HG03378 (cell line): ENCODE measurements at regions not wholly inside any gene's neighbourhood (a gene's known extent, or its start where the extent isn't known, plus 50 kb on each side); places are given as distances from the start of the nearest gene placed in this dataset.
"Not testable (repeated sequence)": the region's sequence is repeated elsewhere in the genome, so short reads cannot be mapped to it uniquely, and the experiment has no call there.

ENCODE experiments used
- ATAC-seq: cut with Tn5 transposase; IDR thresholded peaks from one replicate; pipeline ENCODE4 v1.9.1; 2021; ENCODE audit warnings: mild to moderate bottlenecking, moderate library complexity; ENCODE audit not compliant: unreplicated experiment

DNA sequence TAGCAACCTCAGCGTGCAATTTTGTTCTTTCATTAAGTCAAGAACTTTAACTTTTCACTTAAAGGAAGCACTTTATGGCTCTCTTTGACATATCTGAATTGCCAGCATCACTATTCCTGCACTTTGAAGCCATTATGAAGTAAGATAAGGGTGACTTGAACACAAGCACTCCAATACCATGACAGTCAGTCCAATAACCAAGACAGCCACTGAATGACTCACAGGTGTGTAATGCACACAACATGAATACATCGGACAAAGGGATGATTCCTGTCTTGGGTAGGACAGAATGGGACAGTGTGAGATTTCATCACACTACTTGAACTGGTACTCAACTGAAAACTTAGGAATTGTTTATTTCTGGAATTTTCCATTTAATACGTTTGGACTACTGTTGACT, 233.7 kb upstream of the IPO5 start:
- ATAC-seq = no peak

DNA sequence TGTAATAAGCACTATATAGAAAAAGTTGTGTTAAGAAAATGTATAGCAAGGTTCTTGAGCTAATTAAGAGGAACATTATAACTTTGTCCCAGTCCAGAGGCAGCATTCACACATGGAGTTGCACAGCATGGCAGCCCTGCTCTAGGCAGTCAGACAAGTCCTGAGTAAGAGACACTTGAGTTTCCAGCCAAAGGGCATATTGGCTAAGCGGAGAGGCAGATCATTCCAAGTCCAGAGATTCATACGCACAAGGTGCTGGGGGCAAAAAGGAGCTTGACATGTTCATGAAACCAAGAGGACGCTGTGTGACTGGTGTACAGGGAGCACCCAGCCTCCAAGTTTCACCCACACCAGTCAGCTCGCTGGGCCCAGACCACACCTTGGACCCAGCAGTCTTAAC, 232.6 kb upstream of the IPO5 start:
- ATAC-seq = no peak

DNA sequence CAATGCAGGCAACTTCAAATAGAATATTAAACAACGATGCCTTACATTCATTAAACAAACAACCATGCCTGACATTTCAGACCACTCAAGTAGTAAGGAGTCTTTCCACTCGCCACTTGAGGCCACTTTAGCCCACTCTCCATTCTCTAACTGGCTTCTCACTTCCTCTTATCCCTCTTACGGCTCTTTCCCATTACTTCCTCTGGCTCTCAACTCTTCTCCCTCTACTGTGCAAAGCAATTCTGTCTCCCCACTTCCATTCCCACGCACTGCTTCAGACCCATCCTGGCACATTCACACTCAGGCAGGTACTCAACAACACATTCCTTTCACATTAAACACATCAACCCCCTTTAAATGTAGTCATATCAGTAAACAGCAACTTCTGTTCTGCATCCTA, 229.8 kb upstream of the IPO5 start:
- no peak for ATAC-seq

DNA sequence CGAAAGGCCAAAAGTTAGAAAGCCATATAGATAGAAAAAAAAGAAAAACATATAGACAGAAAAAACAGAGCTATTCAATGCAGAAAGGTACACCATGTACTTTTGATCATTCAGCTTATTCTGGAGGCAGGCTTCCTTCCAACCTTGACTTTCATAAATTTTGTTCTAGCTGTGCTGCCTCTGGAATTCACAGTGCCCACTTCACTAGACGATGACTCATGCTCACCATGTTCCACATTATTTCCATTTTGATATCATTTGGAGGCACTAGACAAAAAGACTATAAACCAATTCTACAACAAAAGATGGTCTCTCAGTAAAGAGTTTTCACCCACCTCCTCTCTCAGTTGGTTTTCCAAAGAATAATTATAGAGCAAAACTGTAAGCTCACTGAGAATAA, 229.0 kb upstream of the IPO5 start:
- ATAC-seq = no peak

DNA sequence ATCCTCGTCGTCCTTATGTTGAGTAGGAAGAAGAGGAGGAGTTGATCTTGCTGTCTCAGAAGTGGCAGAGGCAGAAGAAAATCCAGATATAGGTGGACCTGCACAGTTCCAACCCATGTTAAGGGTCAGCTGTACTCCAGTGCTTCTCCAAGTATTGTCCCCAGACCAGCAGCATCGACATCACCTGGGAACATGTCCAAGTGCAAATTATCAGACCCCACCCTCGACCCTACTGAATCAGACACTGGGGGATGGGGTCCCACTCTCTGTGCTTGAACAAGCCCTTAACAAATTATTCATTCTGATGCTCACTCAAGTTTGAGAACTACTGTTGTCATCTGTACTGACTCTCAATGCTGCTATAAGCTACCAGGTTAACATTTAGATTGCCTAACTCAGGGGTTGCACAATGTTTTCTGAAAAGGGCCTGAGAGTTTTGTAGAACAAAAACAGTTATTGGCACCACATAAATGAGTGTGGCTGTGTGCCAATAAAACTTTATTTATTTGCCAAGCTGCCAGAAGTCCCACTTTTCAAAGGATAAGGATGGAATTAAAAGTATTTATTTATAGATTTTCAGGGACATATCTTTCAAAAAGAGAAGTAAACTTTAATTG, 226.7 kb upstream of the IPO5 start:
- no peak for ATAC-seq

DNA sequence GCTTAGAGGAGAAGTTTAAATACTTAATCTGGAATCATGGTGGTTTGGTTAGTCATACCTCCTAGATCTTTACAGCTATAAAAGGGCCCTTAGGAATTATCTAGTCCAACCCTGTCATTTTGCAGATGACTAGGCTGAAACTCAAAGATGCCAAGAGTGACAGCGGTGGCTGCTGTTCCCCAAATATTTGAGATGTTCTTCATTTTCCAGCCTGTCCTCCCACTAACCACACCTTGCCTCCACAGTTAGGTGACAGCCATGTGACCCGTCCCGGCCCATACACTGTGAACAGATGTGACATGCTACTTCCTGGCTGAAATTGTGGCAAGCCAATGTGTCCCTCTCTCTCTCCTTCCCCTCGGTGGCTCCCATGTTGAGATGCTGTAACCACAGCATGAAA, 225.5 kb upstream of the IPO5 start:
- ATAC-seq = no peak

DNA sequence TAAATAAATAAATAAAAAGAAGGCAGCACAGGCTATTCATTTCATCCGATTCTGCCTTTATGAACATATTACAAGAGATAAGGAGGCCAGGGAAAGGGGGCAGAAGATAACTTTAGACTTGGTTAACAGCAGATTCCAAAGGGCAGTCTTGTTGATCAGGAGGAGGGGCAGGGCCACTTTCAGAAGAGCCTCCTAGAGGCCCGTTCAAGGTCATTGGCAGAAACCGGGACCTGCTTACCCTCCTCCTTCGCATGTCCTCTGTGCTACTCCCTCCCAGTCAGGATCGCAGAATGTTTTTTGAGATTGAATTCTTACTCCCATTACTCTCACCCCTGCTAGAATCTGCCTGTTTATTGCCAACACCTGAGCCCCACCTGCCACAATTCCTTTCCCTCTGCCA, 217.0 kb upstream of the IPO5 start:
- ATAC-seq = no peak

DNA sequence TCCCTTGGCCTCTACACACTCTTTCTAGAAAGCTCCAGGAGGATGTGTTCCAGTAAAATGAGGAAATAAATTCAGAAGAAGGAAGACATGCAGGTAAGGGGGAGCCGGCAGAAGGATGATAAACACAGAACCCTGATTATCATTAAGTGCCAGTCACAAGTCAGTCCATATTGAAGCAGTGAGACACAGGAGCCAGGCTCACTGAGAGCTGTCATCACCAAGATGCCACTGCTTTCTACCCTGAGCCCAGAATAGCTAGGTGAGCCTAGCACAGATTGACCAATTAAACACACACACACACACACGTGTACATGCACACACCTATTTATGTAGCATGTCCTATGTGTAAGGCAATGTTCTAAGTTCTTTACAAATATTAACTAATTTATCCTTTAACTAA, 211.4 kb upstream of the IPO5 start:
- no peak for ATAC-seq

DNA sequence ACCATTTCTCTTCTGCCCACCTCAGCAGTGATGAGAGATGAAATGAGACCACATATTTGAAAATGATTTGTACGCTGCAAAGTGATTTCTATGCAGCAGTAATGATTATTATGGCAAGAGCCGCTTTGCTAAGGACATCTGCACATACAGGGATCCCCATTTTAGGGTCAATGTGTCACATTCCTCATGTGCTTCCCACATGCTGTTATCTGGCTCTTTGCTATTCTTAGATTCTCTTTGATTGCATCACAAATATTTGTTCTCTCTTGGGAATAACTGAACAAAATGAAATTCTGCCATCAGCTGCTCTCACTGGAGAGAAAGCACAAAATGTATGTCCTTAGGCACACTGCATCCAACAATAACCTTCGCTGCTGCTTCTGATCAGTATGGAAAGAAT, 209.5 kb upstream of the IPO5 start:
- ATAC-seq = no peak

DNA sequence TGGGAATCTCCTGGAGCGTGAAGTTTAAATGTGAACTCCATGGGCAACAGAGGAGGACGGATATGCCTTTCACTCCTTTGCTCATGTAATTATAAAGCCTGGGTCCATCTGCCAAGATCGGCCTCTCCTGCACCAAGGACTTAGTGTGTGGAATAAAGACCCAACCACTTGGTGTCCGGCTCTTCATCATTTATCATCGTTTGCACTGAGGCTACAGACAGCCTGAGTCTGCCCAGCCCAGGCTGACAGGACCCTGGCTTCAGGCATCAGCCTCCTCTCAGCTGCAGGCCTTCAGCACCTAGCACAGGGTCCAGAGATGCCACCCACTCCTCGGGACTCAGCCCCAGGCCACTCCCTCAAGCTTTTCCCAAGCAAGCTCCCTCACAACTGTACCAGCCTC, 206.8 kb upstream of the IPO5 start:
- ATAC-seq = no peak

DNA sequence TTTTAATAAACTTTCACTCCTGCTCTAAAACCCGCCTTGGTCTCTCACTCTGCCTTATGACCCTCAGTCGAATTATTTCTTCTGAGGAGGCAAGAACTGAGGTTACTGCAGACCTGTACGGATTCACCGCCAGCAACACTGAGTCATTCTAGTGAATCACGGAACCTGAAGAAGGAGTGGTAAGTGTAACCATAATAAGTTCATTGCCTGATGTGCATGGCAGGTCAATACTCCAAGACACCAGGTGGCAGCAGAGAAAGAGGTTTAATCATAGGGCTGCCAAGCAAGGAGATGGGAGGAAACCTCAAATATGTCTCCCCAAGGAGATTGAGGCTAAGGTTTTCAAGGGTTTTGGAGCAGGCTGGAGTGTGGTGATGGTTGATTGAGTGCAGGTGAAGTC, 204.3 kb upstream of the IPO5 start:
- no peak for ATAC-seq

DNA sequence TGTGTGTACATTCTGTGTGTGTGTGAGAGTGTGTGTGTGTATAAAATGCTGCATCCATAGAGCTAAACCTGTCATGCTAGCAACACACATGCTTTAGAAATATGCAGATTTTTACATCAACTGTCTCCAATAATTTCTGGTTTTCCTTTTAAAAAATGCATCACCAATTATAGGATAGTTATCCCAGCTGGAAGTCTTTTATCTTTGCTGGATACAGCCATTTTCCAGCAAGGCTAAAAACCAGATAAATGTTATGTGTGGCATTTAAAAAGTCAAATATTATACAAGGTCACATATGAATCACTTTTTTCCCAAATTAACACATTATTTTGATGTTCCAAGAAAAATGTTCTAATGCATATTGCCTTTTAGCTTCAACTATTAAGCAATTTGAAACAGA, 202.0 kb upstream of the IPO5 start:
- no peak for ATAC-seq

DNA sequence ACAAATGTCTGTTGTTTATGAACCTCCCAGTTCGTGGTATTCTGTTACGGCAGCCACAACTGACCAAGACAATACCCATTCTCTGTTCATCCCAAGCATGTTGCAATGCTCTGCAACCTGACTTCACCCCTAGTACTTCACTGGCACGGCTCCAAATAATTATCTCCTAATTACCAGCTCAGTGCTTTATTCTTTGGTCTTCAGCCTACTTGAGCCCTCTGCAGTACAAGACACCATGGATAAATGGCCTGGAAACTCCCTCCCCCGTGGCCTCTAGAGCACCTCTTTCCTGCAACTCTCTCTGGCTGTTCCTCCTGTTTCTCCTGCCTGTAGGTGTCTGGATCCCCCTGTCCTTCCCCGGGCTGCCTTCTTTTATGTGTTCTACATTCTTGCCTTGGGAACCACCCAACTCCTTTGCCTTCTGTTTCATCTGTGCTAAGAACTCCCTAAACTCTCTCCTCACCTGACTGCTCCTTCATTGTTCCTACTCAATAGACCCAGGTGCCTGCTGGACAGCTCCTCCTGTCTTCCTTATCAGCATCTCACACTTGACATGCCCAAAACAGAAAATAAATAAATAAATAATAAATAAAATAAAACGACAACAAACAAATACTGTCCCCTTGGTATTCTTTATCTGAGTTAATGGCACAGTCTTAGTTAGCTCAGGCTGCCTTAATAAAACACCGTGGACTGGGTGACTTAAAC, 200.4 kb upstream of the IPO5 start:
- no peak for ATAC-seq

DNA sequence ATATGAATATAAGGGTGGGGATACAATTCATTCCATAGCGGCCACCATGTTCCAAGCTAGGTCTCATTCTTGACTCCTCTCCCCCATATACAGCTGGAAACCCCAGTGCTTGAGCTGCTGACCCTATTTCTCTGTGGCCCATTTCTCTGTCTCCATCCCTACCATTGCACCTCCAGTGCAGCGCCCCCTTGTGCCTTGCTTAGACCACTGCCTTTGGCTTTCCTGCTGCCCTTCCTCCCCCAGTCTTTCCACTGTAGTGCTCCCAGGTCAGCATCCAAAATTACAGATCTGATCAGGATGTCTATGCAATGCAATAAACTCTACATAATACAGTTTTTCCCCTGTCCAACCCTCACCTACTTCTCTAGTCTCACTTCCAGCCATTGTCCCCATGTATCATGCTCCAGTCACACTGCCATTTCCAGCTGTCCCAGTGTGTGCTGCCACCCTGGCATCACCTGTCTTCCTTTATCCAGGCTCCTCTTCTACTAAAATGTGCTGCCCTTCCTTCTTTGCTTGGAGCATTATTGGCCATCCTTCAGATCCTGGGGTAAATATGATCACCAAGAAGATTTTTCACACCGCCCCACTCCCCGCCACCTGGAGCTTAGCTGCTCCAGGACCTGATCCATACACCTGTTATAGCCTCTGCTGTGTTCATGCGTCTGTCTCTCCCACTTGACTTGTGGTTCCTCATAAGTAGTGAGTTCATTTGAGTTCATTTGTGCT, 199.4 kb upstream of the IPO5 start:
- no peak for ATAC-seq

DNA sequence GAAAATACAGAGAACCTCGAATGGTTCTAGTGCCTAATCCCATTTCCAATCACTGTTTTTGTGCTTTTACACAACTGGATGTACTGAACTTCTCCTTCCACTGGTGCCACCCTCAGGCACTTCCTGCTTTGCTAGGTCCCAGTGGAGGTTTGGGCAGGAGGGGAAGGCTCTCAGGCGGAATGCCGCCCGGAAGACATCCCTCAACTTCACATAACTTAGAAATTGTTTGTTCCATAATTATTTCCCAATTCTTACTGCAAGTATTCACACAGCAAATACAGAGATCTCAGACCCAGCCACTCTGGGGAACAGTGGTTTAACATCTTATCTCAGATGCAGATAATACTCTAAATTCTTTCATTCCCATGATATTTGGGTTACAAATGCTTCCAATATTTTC, 195.7 kb upstream of the IPO5 start:
- no peak for ATAC-seq

DNA sequence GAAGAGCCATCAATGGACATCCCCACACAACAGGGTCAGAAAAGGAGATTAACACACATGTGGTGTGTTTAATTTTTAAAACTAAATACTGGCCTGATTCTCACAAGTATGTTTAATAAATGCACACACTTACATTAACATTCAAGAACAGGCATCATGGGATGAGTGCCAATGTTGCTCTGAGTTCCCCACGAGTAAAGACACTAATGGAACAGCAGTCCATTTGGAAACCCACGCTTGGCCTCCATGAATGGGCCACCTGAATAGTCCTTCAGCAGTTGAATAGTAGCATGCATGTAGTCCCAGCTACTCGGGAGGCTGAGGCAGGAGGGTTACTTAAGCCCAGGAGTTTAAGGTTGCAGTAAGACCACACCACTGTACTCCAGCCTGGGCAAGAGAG, 195.2 kb upstream of the IPO5 start:
- no peak for ATAC-seq

DNA sequence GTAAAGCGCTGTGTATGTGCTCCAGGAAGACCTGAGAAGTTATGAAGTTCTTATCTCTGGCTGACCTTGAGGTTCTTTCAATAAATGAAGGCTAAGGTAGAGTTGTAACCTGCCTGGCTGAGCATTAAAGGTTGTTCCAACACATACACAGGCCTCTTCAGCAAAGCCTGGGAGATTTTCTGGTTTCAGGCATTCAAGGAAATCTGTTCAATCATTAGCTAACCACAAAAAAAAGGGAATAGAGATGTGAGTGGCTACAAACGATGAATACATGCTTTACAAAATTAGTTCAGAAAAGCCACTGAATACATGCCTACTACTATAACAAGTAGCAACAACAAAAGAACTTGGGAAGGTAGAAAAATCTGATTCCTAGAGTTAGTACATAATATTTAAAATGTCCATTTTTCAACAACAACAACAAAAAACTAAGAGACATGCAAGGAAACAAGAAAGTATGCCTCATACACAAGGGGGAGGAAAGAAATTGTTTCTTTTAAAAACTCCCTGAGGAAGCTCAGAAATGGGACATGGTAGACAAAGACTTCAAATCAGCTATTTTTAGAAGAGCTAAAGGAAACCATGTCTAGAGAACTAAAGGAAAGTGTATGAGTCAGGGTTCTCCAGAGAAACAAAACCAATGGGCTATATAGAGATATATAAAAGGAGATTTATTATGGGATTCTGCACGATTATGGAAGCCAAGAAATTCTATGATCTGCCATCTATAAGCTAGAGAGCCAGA, 191.5 kb upstream of the IPO5 start:
- ATAC-seq = no peak

DNA sequence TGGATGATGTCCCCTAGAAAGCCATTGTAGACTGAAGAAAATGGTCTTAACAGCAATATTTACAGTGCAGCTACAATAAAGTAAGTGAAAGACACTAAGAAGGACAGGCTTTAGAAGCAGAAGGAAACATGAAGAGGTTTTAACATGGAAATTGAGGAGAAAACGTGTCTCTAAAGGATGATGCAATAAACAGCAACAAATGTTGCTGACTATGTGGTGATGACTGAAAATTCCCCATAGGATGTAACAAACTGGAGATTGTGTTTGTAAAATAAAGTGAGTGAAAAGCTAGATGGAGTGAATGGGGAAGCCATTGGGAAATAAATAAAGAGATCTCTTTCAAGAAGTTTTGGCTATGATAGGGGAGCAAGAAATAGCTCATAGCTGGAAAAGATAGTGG, 186.7 kb upstream of the IPO5 start:
- ATAC-seq = no peak

DNA sequence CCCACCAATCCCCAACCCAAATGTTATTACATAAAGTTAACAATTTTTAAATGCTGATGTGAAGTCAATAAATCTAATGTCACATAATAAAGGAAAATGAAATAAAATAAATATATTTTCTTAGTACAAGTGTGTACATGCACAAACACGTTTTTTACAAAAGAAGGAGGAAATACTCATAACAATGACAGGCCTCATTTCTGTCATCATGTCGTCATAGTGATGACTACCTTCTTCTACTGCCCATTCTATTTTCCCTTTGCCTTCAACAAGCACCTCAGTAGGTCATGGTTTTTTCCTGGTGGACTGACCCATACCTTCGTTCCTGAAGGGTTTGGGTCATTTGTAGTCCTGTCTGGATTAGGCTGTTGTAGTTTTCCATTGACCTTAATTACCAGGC, 185.3 kb upstream of the IPO5 start:
- no peak for ATAC-seq

DNA sequence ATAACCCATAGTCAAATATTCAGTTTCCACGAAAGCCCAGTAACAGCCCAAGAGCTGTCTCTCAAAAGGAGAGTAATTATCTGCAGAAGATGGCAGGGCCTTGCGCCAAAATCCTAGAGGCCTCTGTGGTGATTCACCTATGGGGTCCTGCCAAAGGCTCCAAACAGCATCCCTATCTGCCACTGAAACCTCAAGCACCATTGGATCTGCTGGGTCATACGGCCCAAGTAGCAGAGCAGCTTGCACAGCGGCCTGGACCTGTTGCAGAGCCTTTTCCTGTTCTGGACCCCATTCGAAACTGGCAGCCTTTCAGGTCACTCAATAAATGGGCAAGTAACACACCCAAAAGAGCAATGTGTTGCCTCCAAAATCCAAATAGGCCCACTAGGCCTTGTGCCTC, 183.2 kb upstream of the IPO5 start:
- not testable (repeated sequence) for ATAC-seq

DNA sequence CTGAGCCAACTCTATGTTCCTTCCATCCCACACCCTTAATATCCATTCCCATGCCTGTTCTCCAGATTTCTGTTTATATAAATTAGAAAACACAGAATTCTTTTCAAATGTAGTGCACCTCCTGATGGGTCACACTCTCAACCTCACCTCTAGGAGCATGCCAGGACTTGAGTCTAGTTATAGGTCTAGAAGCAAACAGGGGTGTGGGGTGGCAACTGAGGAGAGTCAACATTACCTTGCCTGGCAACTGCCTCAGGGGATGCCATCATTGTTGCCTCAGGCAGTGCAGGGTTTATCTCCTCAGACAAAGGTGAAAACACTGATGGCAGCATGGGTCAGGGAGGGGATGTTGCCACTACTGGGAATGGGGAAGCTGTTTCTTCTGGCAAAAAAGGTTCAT, 181.0 kb upstream of the IPO5 start:
- not testable (repeated sequence) for ATAC-seq
